CD14-positive monocyte (primary cell): ENCODE measurements at regions not wholly inside any gene's neighbourhood (a gene's known extent, or its start where the extent isn't known, plus 50 kb on each side); places are given as distances from the start of the nearest gene placed in this dataset.

ENCODE experiments used
- DNase-seq, 3 donors: peaks; one replicate each; pipeline ENCODE4 v3.0.0-alpha.2; 2011 to 2022
- H2AFZ ChIP-seq: 2 replicates; pipeline ENCODE4 v1.6.0; 2012; ENCODE audit warnings: mild to moderate bottlenecking, low read depth, low read length, inconsistent platforms; ENCODE audit not compliant: insufficient read depth, poor library complexity, severe bottlenecking
- H3K27ac ChIP-seq, 2 donors: 1 replicate in 1 of 2; 2 replicates in 1 of 2; pipeline ENCODE4 v1.5.1; 2012 to 2013; ENCODE audit warnings: low read length in 2 of 2, control low read depth in 1 of 2, inconsistent platforms in 1 of 2, low read depth in 1 of 2, mild to moderate bottlenecking in 1 of 2
- H3K27me3 ChIP-seq, 2 donors: one replicate each; pipeline versions ENCODE4 v1.6.0 to v1.6.1; 2011 to 2013; ENCODE audit warnings: low read length in 2 of 2; ENCODE audit not compliant: control insufficient read depth in 2 of 2, insufficient read depth in 2 of 2
- H3K36me3 ChIP-seq, 2 donors: replicated peaks in 1 of 2; 1 replicate in 1 of 2; 2 replicates in 1 of 2; pipeline versions ENCODE4 v1.5.1 to v1.6.1; 2012 to 2013; ENCODE audit warnings: low read length in 2 of 2, control low read depth in 1 of 2, inconsistent platforms in 1 of 2, mild to moderate bottlenecking in 1 of 2; ENCODE audit not compliant: insufficient read depth in 2 of 2, control insufficient read depth in 1 of 2
- H3K4me1 ChIP-seq, 2 donors: 1 replicate in 1 of 2; 2 replicates in 1 of 2; pipeline versions ENCODE4 v1.5.1 to v1.6.1; 2012 to 2013; ENCODE audit warnings: low read length in 2 of 2, control low read depth in 1 of 2, inconsistent platforms in 1 of 2, mild to moderate bottlenecking in 1 of 2, moderate library complexity in 1 of 2; ENCODE audit not compliant: insufficient read depth in 2 of 2, control insufficient read depth in 1 of 2
- H3K4me2 ChIP-seq: replicated peaks from 2 replicates; pipeline ENCODE3; 2012; ENCODE audit warnings: low read length, moderate library complexity, mild to moderate bottlenecking; ENCODE audit not compliant: poor library complexity, severe bottlenecking; ENCODE audit errors: extremely low read depth
- H3K4me3 ChIP-seq, 3 experiments: fragments of 200-600 bp in 1 of 3; sonication (generic) in 1 of 3; replicated peaks in 1 of 3; 1 replicate in 2 of 3; 2 replicates in 1 of 3; pipeline ENCODE4 v1.5.1; 2011 to 2013; ENCODE audit warnings: low read length in 3 of 3, mild to moderate bottlenecking in 3 of 3, control low read depth in 2 of 3, low read depth in 2 of 3, inconsistent platforms in 1 of 3, moderate library complexity in 1 of 3
- H3K79me2 ChIP-seq: 2 replicates; pipeline ENCODE4 v1.6.0; 2012; ENCODE audit warnings: mild to moderate bottlenecking, control low read depth, inconsistent platforms, low read length, moderate library complexity; ENCODE audit not compliant: insufficient read depth
- H3K9ac ChIP-seq: 2 replicates; pipeline ENCODE4 v1.6.0; 2017; ENCODE audit warnings: low read length, mild to moderate bottlenecking; ENCODE audit not compliant: insufficient read depth, poor library complexity, severe bottlenecking
- H3K9me3 ChIP-seq, 2 donors: replicated peaks in 1 of 2; 1 replicate in 1 of 2; 2 replicates in 1 of 2; pipeline versions ENCODE4 v1.5.1 to v1.6.1; 2012 to 2013; ENCODE audit warnings: low read length in 2 of 2, control low read depth in 1 of 2; ENCODE audit not compliant: control insufficient read depth in 1 of 2, insufficient read depth in 1 of 2
- H4K20me1 ChIP-seq: 2 replicates; pipeline ENCODE4 v1.6.0; 2012; ENCODE audit warnings: mild to moderate bottlenecking, low read length, control low read depth, moderate library complexity; ENCODE audit not compliant: insufficient read depth
- H3K27ac Mint-ChIP-seq, 7 donors: one replicate each; pipeline ENCODE4 v1.8.0; 2020; ENCODE audit warnings: mild to moderate bottlenecking in 7 of 7, mixed read lengths in 7 of 7, moderate library complexity in 6 of 7, inconsistent platforms in 2 of 7
- H3K27me3 Mint-ChIP-seq, 3 donors: one replicate each; pipeline ENCODE4 v1.8.0; 2021 to 2022; ENCODE audit warnings: low read depth in 3 of 3, mild to moderate bottlenecking in 3 of 3, mixed read lengths in 3 of 3, moderate library complexity in 3 of 3, inconsistent platforms in 1 of 3
- H3K36me3 Mint-ChIP-seq, 2 donors: one replicate each; pipeline ENCODE4 v1.8.0; 2020; ENCODE audit warnings: mixed read lengths in 2 of 2, inconsistent platforms in 1 of 2, mild to moderate bottlenecking in 1 of 2
- H3K4me1 Mint-ChIP-seq: one replicate; pipeline ENCODE4 v1.8.0; 2020; ENCODE audit warnings: mild to moderate bottlenecking, mixed read lengths
- H3K4me3 Mint-ChIP-seq, 2 donors: one replicate each; pipeline ENCODE4 v1.8.0; 2020; ENCODE audit warnings: mild to moderate bottlenecking in 2 of 2, mixed read lengths in 2 of 2, moderate library complexity in 1 of 2
- H3K9me3 Mint-ChIP-seq, 7 donors: one replicate each; pipeline ENCODE4 v1.8.0; 2020 to 2022; ENCODE audit warnings: mixed read lengths in 7 of 7, mild to moderate bottlenecking in 6 of 7, moderate library complexity in 6 of 7, inconsistent platforms in 2 of 7
- CTCF ChIP-seq: fragments of 200-600 bp; IDR thresholded peaks from one replicate; pipeline ENCODE4 v1.8.0; 2022; ENCODE audit warnings: antibody characterized with exemption, mild to moderate bottlenecking
- WGBS: methylation state at CpG from one replicate; pipeline ENCODE4 v1.1.5; 2013; ENCODE audit warnings: missing lambda C conversion rate; ENCODE audit not compliant: insufficient coverage; 5-methylcytosine and 5-hydroxymethylcytosine counted together
- intact Hi-C, 2 donors: fragments of 100-400 bp; cut with micrococcal nuclease; formaldehyde crosslinking; loops; one replicate each; pipeline versions ENCODE4 v1.15.0 to v1.15.1; 2023

- no peaks in the 10 kb centered on the region for H3K79me2 ChIP-seq
- DNase-seq, result no peak
- H2AFZ ChIP-seq, result no peak overlapping the region
- H3K36me3 ChIP-seq, result no peaks in the 10 kb centered on the region
- H3K27ac ChIP-seq, result no peak overlapping the region
- no peaks in the 10 kb centered on the region for H3K36me3 Mint-ChIP-seq
- H3K9me3 Mint-ChIP-seq, result peaks cover 0 to 7% (median 2%) of the 10 kb centered on the region in 7 donors
- intact Hi-C loops, result no loop called here
- no peak overlapping the region for H3K4me3 ChIP-seq
- no peaks in the 10 kb centered on the region for H4K20me1 ChIP-seq
- no peaks in the 10 kb centered on the region for H3K4me1 Mint-ChIP-seq
- WGBS, result no CpG with 5 or more reads among the region's 4 CpGs
- no peaks in the 10 kb centered on the region for H3K27me3 ChIP-seq
- no peak overlapping the region for H3K9ac ChIP-seq
- no peak for TF ChIP-seq CTCF
- H3K4me2 ChIP-seq, result no peak overlapping the region
- H3K4me1 ChIP-seq, result no peaks in the 10 kb centered on the region
- no peaks in the 10 kb centered on the region for H3K27me3 Mint-ChIP-seq
- H3K4me3 Mint-ChIP-seq, result no peak overlapping the region
- H3K27ac Mint-ChIP-seq, result no peak overlapping the region
- H3K9me3 ChIP-seq, result peaks cover 0 to 2% of the 10 kb centered on the region in 2 donors
Observed at GRCh38 chrX:6701085-6701484, 166.2 kb upstream of the VCX3A start.

GRCh38 chrX:6695717-6696116 lies 160.8 kb upstream of the VCX3A start:
- Mint-ChIP-seq H3K36me3 (no peaks in the 10 kb centered on the region), H3K4me3 (no peak overlapping the region), H3K4me1 (no peaks in the 10 kb centered on the region), H3K27me3 (no peaks in the 10 kb centered on the region), H3K9me3 (peaks cover 0 to 6% (median 2%) of the 10 kb centered on the region in 7 donors), H3K27ac (no peak overlapping the region)
- Histone ChIP-seq H3K4me3 (no peak overlapping the region), H3K27me3 (no peaks in the 10 kb centered on the region), H3K9ac (no peak overlapping the region), H3K9me3 (no peaks in the 10 kb centered on the region), H3K36me3 (no peaks in the 10 kb centered on the region), H2AFZ (no peak overlapping the region), H3K4me2 (no peak overlapping the region), H3K4me1 (no peaks in the 10 kb centered on the region), H4K20me1 (no peaks in the 10 kb centered on the region), H3K27ac (no peak overlapping the region), H3K79me2 (no peaks in the 10 kb centered on the region)
- no peak for TF ChIP-seq CTCF
- no CpG with 5 or more reads among the region's 5 CpGs for WGBS
- intact Hi-C loops, result no loop called here
- DNase-seq, result no peak
